Mammary epithelial cell (primary cell): ENCODE measurements at regions not wholly inside any gene's neighbourhood (a gene's known extent, or its start where the extent isn't known, plus 50 kb on each side); places are given as distances from the start of the nearest gene placed in this dataset.

Experiments used
- CTCF ChIP-seq, 2 donors: IDR thresholded peaks in 1 of 2; conservative IDR thresholded peaks in 1 of 2; 2 replicates each; pipeline ENCODE4 v1.5.1; 2011 to 2012; ENCODE audit warnings: inconsistent platforms in 2 of 2, low read length in 2 of 2, mild to moderate bottlenecking in 2 of 2, control low read depth in 1 of 2, low read depth in 1 of 2; ENCODE audit not compliant: insufficient read depth in 1 of 2; ENCODE audit errors: extremely low read depth in 1 of 2
- EZH2 ChIP-seq: IDR thresholded peaks from 2 replicates; pipeline ENCODE4 v1.6.1; 2012; ENCODE audit warnings: low read length, inconsistent platforms, borderline replicate concordance

GRCh38 chr1:187638733-187639434 is 810.1 kb downstream of the PLA2G4A start:
- TF ChIP-seq CTCF (conservative IDR thresholded peaks at IDR 0.05 in 1 of 2, IDR thresholded peaks at IDR 0.05 in 1 of 2; ENCODE audit: extremely low read depth in 1 of 2, insufficient read depth in 1 of 2, low read depth in 1 of 2, low read length in 2 of 2) (no peak), EZH2 (no peak)
